Cardiac muscle cell (in vitro differentiated cells and primary cell): ENCODE measurements at regions not wholly inside any gene's neighbourhood (a gene's known extent, or its start where the extent isn't known, plus 50 kb on each side); places are given as distances from the start of the nearest gene placed in this dataset.

Experiments
- DNase-seq, 2 donors: peaks; one replicate each; pipeline versions ENCODE4 v3.0.0 to v3.0.0-alpha.2; 2010 to 2017; ENCODE audit warnings: low read depth in 1 of 2, low spot score in 1 of 2
- H3K27ac ChIP-seq: fragments of 200-600 bp; sonication (generic); 2 replicates; pipeline ENCODE4 v1.5.1; 2016
- H3K27me3 ChIP-seq: fragments of 200-600 bp; sonication (generic); 2 replicates; pipeline ENCODE4 v1.6.0; 2016; ENCODE audit warnings: control low read depth
- H3K36me3 ChIP-seq: fragments of 200-600 bp; sonication (generic); 2 replicates; pipeline ENCODE4 v1.5.1; 2016; ENCODE audit warnings: control low read depth
- H3K4me1 ChIP-seq: fragments of 200-600 bp; sonication (generic); 2 replicates; pipeline ENCODE4 v1.8.1; 2017; ENCODE audit warnings: low read depth, mild to moderate bottlenecking, mixed run types
- H3K4me3 ChIP-seq: fragments of 200-600 bp; sonication (generic); 2 replicates; pipeline ENCODE4 v1.5.1; 2016; ENCODE audit warnings: mild to moderate bottlenecking
- H3K9me3 ChIP-seq: fragments of 200-600 bp; sonication (generic); 2 replicates; pipeline ENCODE4 v1.5.1; 2017; ENCODE audit warnings: low read depth, mild to moderate bottlenecking, control low read depth
- CTCF ChIP-seq: IDR thresholded peaks from 2 replicates; pipeline ENCODE4 v1.5.1; 2012; ENCODE audit warnings: low read depth, mild to moderate bottlenecking, low read length

GRCh38 chr3:174651951-174652350, 207.2 kb upstream of the NAALADL2 start:
- H3K4me3 ChIP-seq, result no peak overlapping the region
- H3K27ac ChIP-seq, result no peak overlapping the region
- no peaks in the 10 kb centered on the region for H3K4me1 ChIP-seq
- H3K27me3 ChIP-seq, result no peaks in the 10 kb centered on the region
- H3K9me3 ChIP-seq, result no peaks in the 10 kb centered on the region
- DNase-seq, result no peak
- no peaks in the 10 kb centered on the region for H3K36me3 ChIP-seq
- no peak for TF ChIP-seq CTCF

GRCh38 chr3:174659511-174659910, 199.6 kb upstream of the NAALADL2 start:
- no peak for DNase-seq
- Histone ChIP-seq H3K27ac (no peak overlapping the region), H3K9me3 (no peaks in the 10 kb centered on the region), H3K4me3 (no peak overlapping the region), H3K4me1 (no peaks in the 10 kb centered on the region), H3K27me3 (no peaks in the 10 kb centered on the region), H3K36me3 (no peaks in the 10 kb centered on the region)
- no peak for TF ChIP-seq CTCF

- H3K4me1 ChIP-seq, result no peaks in the 10 kb centered on the region
- TF ChIP-seq CTCF, result no peak
- no peak overlapping the region for H3K4me3 ChIP-seq
- H3K27me3 ChIP-seq, result no peaks in the 10 kb centered on the region
- H3K27ac ChIP-seq, result no peak overlapping the region
- no peaks in the 10 kb centered on the region for H3K36me3 ChIP-seq
- H3K9me3 ChIP-seq, result no peaks in the 10 kb centered on the region
- DNase-seq, result no peak
Observed at GRCh38 chr3:174662653-174663052, 196.5 kb upstream of the NAALADL2 start.

GRCh38 chr3:174667386-174667785, 191.7 kb upstream of the NAALADL2 start:
- no peak for TF ChIP-seq CTCF
- no peak for DNase-seq
- no peaks in the 10 kb centered on the region for H3K4me1 ChIP-seq

GRCh38 chr3:174675406-174675805, 183.7 kb upstream of the NAALADL2 start:
- Histone ChIP-seq H3K4me1 (no peaks in the 10 kb centered on the region), H3K4me3 (no peak overlapping the region), H3K9me3 (no peaks in the 10 kb centered on the region), H3K27me3 (no peaks in the 10 kb centered on the region), H3K27ac (no peak overlapping the region), H3K36me3 (no peaks in the 10 kb centered on the region)
- no peak for TF ChIP-seq CTCF
- DNase-seq, result no peak

More at GRCh38 chr3:174667386-174667785, 191.7 kb upstream of the NAALADL2 start:
- H3K27me3 ChIP-seq, result no peaks in the 10 kb centered on the region
- H3K36me3 ChIP-seq, result no peaks in the 10 kb centered on the region
- H3K4me3 ChIP-seq, result no peak overlapping the region
- H3K27ac ChIP-seq, result no peak overlapping the region
- H3K9me3 ChIP-seq, result no peaks in the 10 kb centered on the region

- H3K36me3 ChIP-seq, result no peaks in the 10 kb centered on the region
- H3K9me3 ChIP-seq, result no peaks in the 10 kb centered on the region
- TF ChIP-seq CTCF, result no peak
- no peaks in the 10 kb centered on the region for H3K4me1 ChIP-seq
- H3K27me3 ChIP-seq, result no peaks in the 10 kb centered on the region
- no peak overlapping the region for H3K4me3 ChIP-seq
- no peak for DNase-seq
- no peak overlapping the region for H3K27ac ChIP-seq
Observed at GRCh38 chr3:174681784-174682183, 177.3 kb upstream of the NAALADL2 start.
